Stimulated activated naive CD8-positive, alpha-beta T cell treated with anti-CD3 and anti-CD28 coated beads, Interleukin-15, Interleukin-2, amounts not matched to agents 100 ng/mL and 50 ng/mL, for 24 hours (primary cell): ENCODE measurements at regions not wholly inside any gene's neighbourhood (a gene's known extent, or its start where the extent isn't known, plus 50 kb on each side); places are given as distances from the start of the nearest gene placed in this dataset.
"Not testable (repeated sequence)": the region's sequence is repeated elsewhere in the genome, so short reads cannot be mapped to it uniquely, and the experiment has no call there.

ENCODE experiments used
- H3K27ac Mint-ChIP-seq: one replicate; pipeline ENCODE4 v1.8.0; 2021; ENCODE audit warnings: mild to moderate bottlenecking, mixed read lengths
- H3K27me3 Mint-ChIP-seq: one replicate; pipeline ENCODE4 v1.8.0; 2021; ENCODE audit warnings: mixed read lengths
- H3K36me3 Mint-ChIP-seq: one replicate; pipeline ENCODE4 v1.8.0; 2021; ENCODE audit warnings: low read depth, mixed read lengths
- H3K4me1 Mint-ChIP-seq: one replicate; pipeline ENCODE4 v1.8.0; 2021; ENCODE audit warnings: low read depth, mixed read lengths
- H3K4me3 Mint-ChIP-seq: one replicate; pipeline ENCODE4 v1.8.0; 2021; ENCODE audit warnings: mild to moderate bottlenecking, mixed read lengths
- H3K9me3 Mint-ChIP-seq: one replicate; pipeline ENCODE4 v1.8.0; 2021; ENCODE audit warnings: mixed read lengths

DNA sequence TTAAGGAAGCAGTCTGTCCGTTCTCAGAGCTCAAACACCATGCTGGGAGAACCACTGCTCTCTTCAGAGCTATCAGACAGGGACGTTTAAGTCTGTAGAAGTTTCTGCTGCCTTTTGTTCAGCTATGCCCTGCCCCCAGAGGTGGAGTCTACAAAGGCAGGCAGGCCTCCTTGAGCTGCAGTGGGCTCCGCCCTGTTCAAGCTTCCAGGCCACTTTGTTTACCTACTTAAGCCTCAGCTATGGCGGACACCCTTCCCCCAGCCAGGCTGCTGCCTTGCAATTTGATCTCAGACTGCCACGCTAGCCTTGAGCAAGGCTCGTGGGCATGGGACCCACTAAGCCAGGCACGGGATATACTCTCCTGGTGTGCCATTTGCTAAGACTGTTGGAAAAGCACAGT is 180.7 kb upstream of the TMEM196 start:
- H3K27me3 Mint-ChIP-seq, H3K4me1 Mint-ChIP-seq, H3K36me3 Mint-ChIP-seq, H3K27ac Mint-ChIP-seq, H3K4me3 Mint-ChIP-seq: not testable (repeated sequence)
- peaks cover 13% of the 10 kb centered on the region for H3K9me3 Mint-ChIP-seq

DNA sequence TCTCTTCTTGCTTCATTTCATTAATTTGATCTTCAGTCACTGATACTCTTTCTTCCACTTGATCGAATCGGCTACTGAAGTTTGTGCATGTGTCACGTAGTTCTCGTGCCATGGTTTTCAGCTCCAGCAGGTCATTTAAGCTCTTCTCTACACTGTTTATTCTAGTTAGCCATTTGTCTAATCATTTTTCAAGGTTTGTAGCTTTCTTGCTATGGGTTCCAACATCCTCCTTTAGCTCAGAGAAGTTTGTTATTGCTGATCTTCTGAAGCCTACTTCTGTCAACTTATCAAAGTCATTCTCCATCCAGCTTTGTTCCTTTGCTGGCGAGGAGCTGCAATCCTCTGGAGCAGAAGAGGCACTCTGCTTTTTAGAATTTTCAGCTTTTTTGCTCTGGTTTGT is 180.0 kb upstream of the TMEM196 start:
- not testable (repeated sequence) for H3K27ac Mint-ChIP-seq, H3K36me3 Mint-ChIP-seq, H3K4me1 Mint-ChIP-seq, H3K27me3 Mint-ChIP-seq, H3K4me3 Mint-ChIP-seq
- peaks cover 18% of the 10 kb centered on the region for H3K9me3 Mint-ChIP-seq

DNA sequence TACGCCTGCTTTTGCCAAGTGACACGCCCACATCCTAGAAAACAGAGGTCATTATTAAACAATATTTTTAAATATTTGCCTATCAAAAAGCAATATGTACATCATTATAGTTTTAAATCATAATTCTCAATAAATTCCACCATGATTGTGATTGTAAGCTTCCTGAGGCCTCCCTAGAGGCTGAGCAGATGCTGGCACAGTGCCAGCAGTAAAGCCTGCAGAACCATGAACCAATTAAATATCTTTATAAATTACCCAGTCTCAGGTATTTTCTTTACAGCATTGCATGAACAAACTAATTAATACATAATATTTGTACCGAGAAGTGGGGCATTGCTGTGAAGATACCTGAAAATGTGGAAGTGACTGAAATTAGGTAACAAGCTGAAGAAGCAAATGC is 174.7 kb upstream of the TMEM196 start:
- Mint-ChIP-seq H3K27me3 (no peaks in the 10 kb centered on the region), H3K9me3 (peaks cover 11% of the 10 kb centered on the region), H3K4me1 (no peaks in the 10 kb centered on the region), H3K36me3 (no peaks in the 10 kb centered on the region), H3K4me3 (no peak overlapping the region), H3K27ac (no peak overlapping the region)

DNA sequence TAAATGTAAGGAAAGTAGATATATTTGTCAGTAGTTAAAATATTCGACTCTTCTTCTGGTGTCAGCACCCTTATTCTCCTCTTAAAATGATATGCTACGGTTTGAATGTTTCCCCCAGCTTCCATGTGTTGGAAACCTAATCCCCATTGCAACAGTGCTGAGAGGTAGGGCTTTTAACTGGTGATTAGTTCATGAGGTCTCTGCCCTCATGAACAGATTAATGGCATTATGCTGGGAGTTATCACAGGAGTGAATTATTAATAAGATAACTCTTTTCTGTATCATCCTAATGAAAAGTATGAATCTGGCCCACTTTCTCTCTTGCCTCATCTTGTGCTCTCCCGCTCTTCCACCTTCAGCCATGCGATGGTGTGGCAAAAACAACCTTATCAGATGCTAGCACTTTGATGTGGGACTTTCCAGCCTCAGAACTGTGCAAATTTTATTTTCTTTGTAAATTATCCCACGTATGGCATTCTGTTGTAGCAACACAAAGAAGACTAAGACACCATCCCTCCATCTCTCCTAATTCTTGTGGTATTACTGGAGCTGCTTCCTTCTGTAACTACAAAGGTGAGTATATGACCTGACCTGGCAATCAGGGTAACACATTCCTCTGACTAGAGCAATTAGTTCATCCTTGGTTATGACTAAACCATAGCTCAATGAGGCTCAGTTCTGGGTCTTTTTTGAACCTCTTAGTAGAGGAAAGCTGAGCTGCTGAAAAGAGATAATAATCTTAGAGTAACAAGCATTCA is 171.1 kb upstream of the TMEM196 start:
- no peaks in the 10 kb centered on the region for H3K4me1 Mint-ChIP-seq
- no peaks in the 10 kb centered on the region for H3K36me3 Mint-ChIP-seq
- H3K27ac Mint-ChIP-seq: no peak overlapping the region
- no peak overlapping the region for H3K4me3 Mint-ChIP-seq
- peaks cover 5% of the 10 kb centered on the region for H3K9me3 Mint-ChIP-seq
- no peaks in the 10 kb centered on the region for H3K27me3 Mint-ChIP-seq

DNA sequence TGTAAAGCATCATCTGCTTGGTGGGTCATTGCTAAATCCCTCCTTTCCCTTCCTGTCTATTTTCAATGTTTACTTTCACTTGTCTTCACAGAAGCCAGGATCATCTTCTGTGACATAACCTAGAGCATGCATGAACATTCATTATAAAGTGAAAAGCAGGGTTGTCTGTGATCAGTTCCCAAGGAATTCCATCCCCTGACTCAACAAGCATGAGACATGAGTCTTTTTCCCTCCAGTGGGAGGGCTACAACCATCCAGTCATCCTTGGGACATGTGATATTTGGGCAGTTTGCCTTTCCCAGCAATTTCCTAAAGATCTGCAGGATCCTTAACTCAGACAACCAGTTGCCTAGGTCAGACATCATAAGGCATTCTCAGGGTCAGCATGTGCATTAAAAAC is 166.3 kb upstream of the TMEM196 start:
- Mint-ChIP-seq H3K4me3 (no peak overlapping the region), H3K9me3 (peaks cover 7% of the 10 kb centered on the region), H3K27me3 (no peaks in the 10 kb centered on the region), H3K27ac (no peak overlapping the region), H3K36me3 (no peaks in the 10 kb centered on the region), H3K4me1 (no peaks in the 10 kb centered on the region)

DNA sequence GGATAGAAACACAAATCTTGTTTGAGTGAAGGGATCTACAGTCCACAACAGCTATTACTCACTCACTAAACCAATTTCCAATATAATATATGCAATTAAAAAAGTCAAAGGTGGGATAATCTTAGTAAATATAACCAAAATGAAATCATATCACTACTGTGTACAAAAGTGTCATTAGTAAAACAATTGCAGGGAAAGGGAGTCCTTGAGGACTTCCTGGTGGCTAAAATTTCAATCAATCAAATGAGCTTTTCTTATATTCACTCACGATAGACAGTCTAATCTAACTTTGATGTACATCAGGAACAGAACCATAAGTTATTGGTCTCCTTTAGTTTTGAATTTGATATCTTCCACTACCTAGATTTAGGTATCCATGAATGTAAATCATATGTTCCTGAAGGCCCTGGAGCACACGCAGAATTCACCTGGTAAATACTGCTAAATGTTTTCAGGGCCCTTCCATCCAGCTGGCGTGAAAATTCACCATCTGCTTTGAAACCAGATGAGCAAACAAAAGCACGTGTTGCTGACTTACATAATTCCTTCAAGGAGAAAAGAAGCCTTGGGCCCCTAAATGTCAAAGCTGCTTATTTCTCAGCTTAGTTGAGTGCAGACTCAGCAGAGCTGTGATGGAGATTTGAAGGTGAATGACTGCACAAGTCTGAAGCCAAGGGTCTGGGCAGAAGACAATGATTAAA is 159.3 kb upstream of the TMEM196 start:
- no peaks in the 10 kb centered on the region for H3K4me1 Mint-ChIP-seq
- no peak overlapping the region for H3K4me3 Mint-ChIP-seq
- no peak overlapping the region for H3K27ac Mint-ChIP-seq
- peaks cover 7% of the 10 kb centered on the region for H3K9me3 Mint-ChIP-seq
- H3K27me3 Mint-ChIP-seq: no peaks in the 10 kb centered on the region
- H3K36me3 Mint-ChIP-seq: no peaks in the 10 kb centered on the region

DNA sequence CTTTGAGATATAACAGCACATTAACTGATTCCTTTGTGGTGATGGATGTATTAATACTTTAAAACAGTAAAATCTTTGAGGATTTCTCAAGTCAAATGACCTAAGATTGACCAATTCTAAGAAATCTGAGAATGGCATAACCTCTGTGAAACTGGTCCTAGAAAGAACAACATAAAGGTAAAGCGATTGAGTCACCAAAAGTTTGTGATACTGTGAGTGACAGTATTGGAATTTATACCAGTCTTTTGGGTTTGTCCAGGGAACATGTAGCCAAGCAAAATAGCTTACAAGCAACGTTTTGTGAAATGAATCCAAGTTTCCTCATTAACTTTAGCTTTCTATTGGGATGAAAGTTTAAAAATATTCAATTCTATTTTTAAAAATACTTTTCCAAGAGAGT is 157.4 kb upstream of the TMEM196 start:
- peaks cover 3% of the 10 kb centered on the region for H3K9me3 Mint-ChIP-seq
- H3K27me3 Mint-ChIP-seq: no peaks in the 10 kb centered on the region
- no peak overlapping the region for H3K27ac Mint-ChIP-seq
- no peak overlapping the region for H3K4me3 Mint-ChIP-seq
- no peaks in the 10 kb centered on the region for H3K4me1 Mint-ChIP-seq
- H3K36me3 Mint-ChIP-seq: no peaks in the 10 kb centered on the region

DNA sequence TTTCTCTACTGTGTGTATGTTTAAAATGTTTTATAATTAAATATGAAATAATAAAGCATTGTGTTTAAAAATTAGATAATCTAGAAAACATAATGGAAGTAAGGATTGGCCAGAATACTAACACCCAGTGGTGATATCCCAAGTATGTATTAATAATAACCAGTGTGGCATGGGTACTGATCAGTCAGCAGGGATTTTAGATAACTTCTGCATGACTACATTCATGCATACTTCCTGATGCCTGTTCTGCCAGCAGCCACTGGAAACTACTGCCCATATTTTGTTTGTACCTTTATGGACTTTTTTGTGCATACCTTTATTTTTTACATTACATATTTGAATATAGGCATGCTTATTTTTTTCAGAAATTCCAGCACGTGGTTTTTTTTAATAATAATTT is 156.6 kb upstream of the TMEM196 start:
- H3K4me1 Mint-ChIP-seq: no peaks in the 10 kb centered on the region
- H3K36me3 Mint-ChIP-seq: no peaks in the 10 kb centered on the region
- no peak overlapping the region for H3K27ac Mint-ChIP-seq
- no peaks in the 10 kb centered on the region for H3K27me3 Mint-ChIP-seq
- H3K9me3 Mint-ChIP-seq: peaks cover 3% of the 10 kb centered on the region
- no peak overlapping the region for H3K4me3 Mint-ChIP-seq

DNA sequence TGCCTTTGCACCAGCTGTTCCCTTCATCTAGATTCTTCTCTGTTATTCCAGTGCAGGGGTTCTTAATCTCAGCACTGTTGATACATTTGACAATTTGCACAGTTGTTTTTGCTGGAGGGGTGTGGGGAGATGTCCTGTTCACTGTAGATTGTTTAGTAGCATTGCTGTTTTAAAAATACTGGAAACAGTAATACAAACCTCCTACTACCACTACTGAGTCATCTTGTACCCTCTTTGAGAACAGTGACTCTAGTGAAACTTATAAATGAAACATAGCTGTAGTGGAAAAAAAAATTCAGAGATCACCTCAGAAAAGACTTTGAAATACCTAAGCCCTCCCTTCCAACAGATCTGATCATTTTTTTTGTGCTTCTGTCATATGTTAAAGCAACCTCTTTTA is 154.8 kb upstream of the TMEM196 start:
- no peaks in the 10 kb centered on the region for H3K4me1 Mint-ChIP-seq
- H3K36me3 Mint-ChIP-seq: no peaks in the 10 kb centered on the region
- no peak overlapping the region for H3K4me3 Mint-ChIP-seq
- no peaks in the 10 kb centered on the region for H3K9me3 Mint-ChIP-seq
- H3K27me3 Mint-ChIP-seq: no peaks in the 10 kb centered on the region
- no peak overlapping the region for H3K27ac Mint-ChIP-seq

DNA sequence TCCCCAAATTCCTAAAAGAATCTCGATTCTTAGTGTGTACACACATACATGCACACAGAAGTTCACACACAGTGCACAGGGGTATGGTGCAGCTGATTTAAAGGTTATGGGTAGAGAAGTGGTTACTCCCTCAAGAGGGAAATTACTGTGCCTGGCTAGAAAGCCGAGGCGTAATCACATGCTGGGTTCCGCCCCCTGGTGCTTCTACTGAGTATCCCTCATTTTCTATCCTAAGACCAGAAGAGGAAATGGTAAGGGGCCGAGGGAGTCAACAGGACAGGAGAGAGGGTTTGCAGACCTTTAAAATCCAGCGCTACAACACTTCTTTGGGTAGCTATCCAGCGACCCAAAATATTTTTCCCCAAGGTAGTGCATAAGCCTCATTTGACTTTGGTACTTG is 147.3 kb upstream of the TMEM196 start:
- H3K27ac Mint-ChIP-seq: no peak overlapping the region
- no peaks in the 10 kb centered on the region for H3K36me3 Mint-ChIP-seq
- H3K27me3 Mint-ChIP-seq: no peaks in the 10 kb centered on the region
- peaks cover 4% of the 10 kb centered on the region for H3K9me3 Mint-ChIP-seq
- H3K4me3 Mint-ChIP-seq: no peak overlapping the region
- no peaks in the 10 kb centered on the region for H3K4me1 Mint-ChIP-seq

DNA sequence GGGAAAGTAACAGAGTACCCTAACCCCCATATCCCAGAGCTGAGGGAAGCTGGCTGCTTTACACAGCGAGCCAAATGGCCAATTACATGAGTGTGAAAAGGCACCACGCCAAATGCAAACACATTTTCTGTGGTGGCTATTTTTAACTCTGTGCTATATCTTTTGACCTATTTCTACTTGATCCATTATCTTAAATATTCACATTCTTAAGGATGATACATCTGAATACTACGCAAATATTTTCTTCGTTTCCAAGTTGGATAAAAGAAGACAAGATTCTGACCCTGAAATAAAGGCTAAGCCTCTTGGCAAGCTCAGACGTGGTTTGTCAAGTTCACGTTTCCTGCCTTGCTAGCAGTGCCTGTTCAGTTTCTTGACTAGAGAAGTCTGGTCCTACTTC is 146.7 kb upstream of the TMEM196 start:
- Mint-ChIP-seq H3K4me3 (no peak overlapping the region), H3K27ac (no peak overlapping the region), H3K4me1 (no peaks in the 10 kb centered on the region), H3K36me3 (no peaks in the 10 kb centered on the region), H3K9me3 (peaks cover 4% of the 10 kb centered on the region), H3K27me3 (no peaks in the 10 kb centered on the region)

DNA sequence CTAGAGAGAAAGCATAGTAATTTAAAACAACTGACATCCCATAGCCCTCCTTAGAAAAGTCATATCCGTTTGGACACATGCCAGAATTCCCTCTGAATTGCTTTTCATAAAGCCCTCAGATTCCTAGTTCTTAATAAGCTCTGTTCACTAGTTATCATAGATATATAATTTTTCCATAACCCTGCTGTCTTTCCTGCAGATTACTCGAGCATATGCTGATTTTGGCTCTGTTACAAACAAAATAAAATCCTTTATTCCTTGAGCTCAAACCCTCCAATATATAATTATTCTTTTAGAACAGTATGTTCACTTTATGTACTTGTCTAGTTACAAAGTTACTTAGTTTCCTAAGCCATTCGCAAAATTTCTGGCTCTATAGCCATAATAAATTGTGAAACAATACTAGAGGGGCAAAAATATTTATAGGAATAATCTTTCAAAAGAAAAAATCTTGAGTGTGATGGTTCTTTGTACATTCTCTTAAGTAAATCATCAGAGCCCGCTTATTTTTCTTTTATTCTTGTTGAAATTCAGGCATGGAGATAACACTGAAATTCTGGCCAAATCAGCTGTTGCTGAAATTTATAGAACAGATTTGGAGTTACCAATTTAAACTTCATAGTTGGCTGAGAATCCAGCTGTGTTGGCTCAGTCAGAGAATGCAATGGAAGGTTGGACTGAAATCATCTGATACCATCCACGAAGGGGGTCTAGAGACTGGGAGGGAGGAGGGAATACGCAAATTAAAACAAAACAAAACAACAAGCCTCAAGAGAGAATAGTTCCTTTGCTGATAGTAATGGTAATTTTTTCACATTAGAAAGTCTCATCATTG is 146.1 kb upstream of the TMEM196 start:
- no peaks in the 10 kb centered on the region for H3K27me3 Mint-ChIP-seq
- H3K27ac Mint-ChIP-seq: no peak overlapping the region
- peaks cover 4% of the 10 kb centered on the region for H3K9me3 Mint-ChIP-seq
- no peaks in the 10 kb centered on the region for H3K4me1 Mint-ChIP-seq
- H3K4me3 Mint-ChIP-seq: no peak overlapping the region
- H3K36me3 Mint-ChIP-seq: no peaks in the 10 kb centered on the region

DNA sequence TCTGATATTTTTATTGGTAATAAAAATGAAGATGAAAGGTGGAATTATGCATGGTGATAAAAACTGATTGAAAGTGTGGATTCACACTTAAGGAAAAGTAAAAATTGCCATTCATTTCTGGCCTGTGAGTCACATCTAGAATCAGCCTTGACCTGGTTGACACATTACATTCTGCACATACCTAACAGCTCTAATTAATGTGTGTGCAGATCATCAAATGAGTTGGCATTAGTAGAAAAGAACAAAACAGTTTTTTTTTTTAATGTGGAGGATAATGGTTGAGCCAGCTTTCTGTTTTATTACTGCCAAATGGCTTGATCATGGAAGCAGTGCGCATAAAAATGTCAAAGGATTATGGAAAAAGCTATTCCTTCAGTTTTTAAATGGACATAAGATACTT is 142.6 kb upstream of the TMEM196 start:
- H3K36me3 Mint-ChIP-seq: no peaks in the 10 kb centered on the region
- H3K27me3 Mint-ChIP-seq: no peaks in the 10 kb centered on the region
- H3K9me3 Mint-ChIP-seq: peaks cover 3% of the 10 kb centered on the region
- no peak overlapping the region for H3K27ac Mint-ChIP-seq
- no peaks in the 10 kb centered on the region for H3K4me1 Mint-ChIP-seq
- no peak overlapping the region for H3K4me3 Mint-ChIP-seq

DNA sequence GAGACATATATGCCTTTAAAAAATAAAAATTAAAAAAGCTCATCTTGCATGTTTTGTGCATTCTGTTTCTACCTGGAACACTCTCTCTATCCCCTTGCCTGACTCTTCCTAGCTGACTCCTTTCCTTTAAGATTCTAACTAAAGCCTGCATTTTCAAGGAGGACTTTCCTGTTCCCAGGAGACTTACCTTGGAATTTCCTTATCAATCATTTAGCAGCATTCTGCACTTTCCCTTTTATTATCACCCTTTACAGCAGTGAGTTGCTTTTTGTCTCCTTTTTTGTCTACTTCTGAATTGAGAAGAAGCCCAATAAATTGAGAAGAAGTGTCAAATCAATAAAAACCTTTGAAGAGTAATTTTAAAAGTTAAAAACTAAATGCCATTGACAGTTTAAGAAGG is 142.2 kb upstream of the TMEM196 start:
- no peak overlapping the region for H3K27ac Mint-ChIP-seq

DNA sequence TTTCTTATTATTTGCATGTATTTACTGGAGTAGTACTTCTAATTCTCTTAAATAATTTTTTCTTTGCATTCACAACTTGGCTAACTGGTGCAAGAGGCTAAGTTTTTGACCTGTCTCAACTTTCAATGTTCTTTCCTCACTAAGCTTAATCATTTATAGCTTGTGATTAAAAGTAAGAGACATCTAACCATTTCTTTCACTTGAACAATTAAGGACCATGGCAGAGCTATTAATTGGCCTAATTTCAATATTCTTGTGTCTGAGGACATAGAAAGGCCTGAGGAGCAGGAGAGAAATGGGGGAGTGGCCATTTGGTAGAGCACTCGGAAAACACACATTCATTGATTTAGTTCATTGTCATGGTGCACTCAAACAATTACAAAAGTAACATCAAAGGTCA is 141.4 kb upstream of the TMEM196 start:
- H3K27me3 Mint-ChIP-seq: no peaks in the 10 kb centered on the region
- no peaks in the 10 kb centered on the region for H3K4me1 Mint-ChIP-seq
- no peak overlapping the region for H3K27ac Mint-ChIP-seq
- H3K4me3 Mint-ChIP-seq: no peak overlapping the region
- peaks cover 3% of the 10 kb centered on the region for H3K9me3 Mint-ChIP-seq
- no peaks in the 10 kb centered on the region for H3K36me3 Mint-ChIP-seq

More for the DNA sequence above, 142.2 kb upstream of the TMEM196 start:
- Mint-ChIP-seq H3K4me1 (no peaks in the 10 kb centered on the region), H3K36me3 (no peaks in the 10 kb centered on the region), H3K9me3 (peaks cover 3% of the 10 kb centered on the region), H3K27me3 (no peaks in the 10 kb centered on the region), H3K4me3 (no peak overlapping the region)
